Bronchial epithelial cell (primary cell): ENCODE measurements at regions not wholly inside any gene's neighbourhood (a gene's known extent, or its start where the extent isn't known, plus 50 kb on each side); places are given as distances from the start of the nearest gene placed in this dataset.
"Not testable (repeated sequence)": the region's sequence is repeated elsewhere in the genome, so short reads cannot be mapped to it uniquely, and the experiment has no call there.

ENCODE experiments used
- DNase-seq: peaks from one replicate; pipeline ENCODE4 v3.0.0-alpha.2; 2010; ENCODE audit warnings: low read depth
- FAIRE-seq: peaks from 2 replicates; lab custom pipeline; 2011; peaks lifted over from hg19 to GRCh38; lab: Jason Lieb, UNC
- H3K27me3 ChIP-seq: 2 replicates; pipeline ENCODE4 v1.5.1; 2011; ENCODE audit warnings: low read length; ENCODE audit not compliant: control insufficient read depth, insufficient read depth
- H3K36me3 ChIP-seq: 2 replicates; pipeline ENCODE4 v1.5.1; 2011; ENCODE audit warnings: low read length; ENCODE audit not compliant: control insufficient read depth, insufficient read depth
- H3K4me3 ChIP-seq: 2 replicates; pipeline ENCODE4 v1.5.1; 2011; ENCODE audit warnings: mild to moderate bottlenecking, low read depth, low read length, control low read depth
- CTCF ChIP-seq: IDR thresholded peaks from 2 replicates; pipeline ENCODE4 v1.5.1; 2011; ENCODE audit warnings: mild to moderate bottlenecking, moderate library complexity, low read length, control low read depth, inconsistent platforms; ENCODE audit not compliant: insufficient read depth, severe bottlenecking

GRCh38 chr4:1589098-1589497, 95.0 kb downstream of the FAM53A start:
- H3K27me3 ChIP-seq: no peaks in the 10 kb centered on the region
- TF ChIP-seq CTCF: no peak
- no peak overlapping the region for H3K4me3 ChIP-seq
- no peaks in the 10 kb centered on the region for H3K36me3 ChIP-seq
- FAIRE-seq: no peak
- no peak for DNase-seq

GRCh38 chr4:1588306-1588705, 95.8 kb downstream of the FAM53A start:
- no peak for TF ChIP-seq CTCF
- no peak overlapping the region for H3K4me3 ChIP-seq
- no peaks in the 10 kb centered on the region for H3K36me3 ChIP-seq
- no peak for DNase-seq
- H3K27me3 ChIP-seq: no peaks in the 10 kb centered on the region
- peak; percentile 23 for FAIRE-seq

- no peak overlapping the region for H3K4me3 ChIP-seq
- TF ChIP-seq CTCF: no peak
- no peaks in the 10 kb centered on the region for H3K27me3 ChIP-seq
- FAIRE-seq (no peak), DNase-seq (no peak)
- no peaks in the 10 kb centered on the region for H3K36me3 ChIP-seq
Measured at GRCh38 chr4:1584498-1584897, 99.6 kb downstream of the FAM53A start.

- FAIRE-seq (no peak), DNase-seq (no peak)
- no peak for TF ChIP-seq CTCF
- Histone ChIP-seq H3K27me3 (no peaks in the 10 kb centered on the region), H3K4me3 (no peak overlapping the region), H3K36me3 (no peaks in the 10 kb centered on the region)
Measured at GRCh38 chr4:1583859-1584258, 100.3 kb downstream of the FAM53A start.

GRCh38 chr4:1583051-1583785, 100.9 kb downstream of the FAM53A start:
- no peaks in the 10 kb centered on the region for H3K36me3 ChIP-seq
- no peak overlapping the region for H3K4me3 ChIP-seq
- H3K27me3 ChIP-seq: no peaks in the 10 kb centered on the region
- no peak for DNase-seq
- TF ChIP-seq CTCF: no peak
- no peak for FAIRE-seq

GRCh38 chr4:1582227-1582626, 101.9 kb downstream of the FAM53A start:
- no peak for TF ChIP-seq CTCF

GRCh38 chr4:1581164-1581894, 102.8 kb downstream of the FAM53A start:
- H3K4me3 ChIP-seq, FAIRE-seq, H3K36me3 ChIP-seq, H3K27me3 ChIP-seq: not testable (repeated sequence)
- peak; percentile 53 for DNase-seq

More at GRCh38 chr4:1582227-1582626, 101.9 kb downstream of the FAM53A start:
- Histone ChIP-seq H3K4me3 (no peak overlapping the region), H3K36me3 (no peaks in the 10 kb centered on the region), H3K27me3 (no peaks in the 10 kb centered on the region)
- no peak for FAIRE-seq
- DNase-seq: no peak

- FAIRE-seq, H3K4me3 ChIP-seq, H3K27me3 ChIP-seq, H3K36me3 ChIP-seq, DNase-seq: not testable (repeated sequence)
Measured at GRCh38 chr4:1580692-1581012, 103.5 kb downstream of the FAM53A start.
